NCI-H2029 treated with DMSO at 0.1 percent for 48 hours (cell line): ENCODE measurements at regions not wholly inside any gene's neighbourhood (a gene's known extent, or its start where the extent isn't known, plus 50 kb on each side); places are given as distances from the start of the nearest gene placed in this dataset.
"Not testable (repeated sequence)": the region's sequence is repeated elsewhere in the genome, so short reads cannot be mapped to it uniquely, and the experiment has no call there.

ENCODE experiments used
- DNase-seq: peaks from one replicate; lab custom pipeline; 2025; lab: John Stamatoyannopoulos, UW

DNA sequence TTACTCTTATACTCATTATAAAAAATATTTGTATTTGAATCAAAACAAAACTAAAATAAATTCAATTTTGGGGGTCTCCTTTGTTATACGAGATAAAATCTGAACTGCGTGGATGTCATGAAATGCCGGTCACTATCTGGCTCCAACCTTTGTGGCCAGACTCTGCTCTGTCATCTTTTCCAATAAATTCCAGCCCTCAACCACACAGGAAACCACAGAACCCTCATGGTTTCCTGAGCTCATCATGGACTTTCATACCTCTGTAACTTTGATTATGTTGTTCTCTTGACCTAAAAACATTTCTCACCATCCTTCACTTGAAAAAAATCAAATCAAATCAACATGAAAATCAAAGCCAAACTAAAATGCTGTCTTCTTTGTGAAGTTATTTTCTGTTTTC, 724.7 kb downstream of the METTL4 start:
- DNase-seq = no peak

- DNase-seq = no peak
Measured at GRCh38 chr18:1848716-1849115, 722.6 kb downstream of the METTL4 start.

DNA sequence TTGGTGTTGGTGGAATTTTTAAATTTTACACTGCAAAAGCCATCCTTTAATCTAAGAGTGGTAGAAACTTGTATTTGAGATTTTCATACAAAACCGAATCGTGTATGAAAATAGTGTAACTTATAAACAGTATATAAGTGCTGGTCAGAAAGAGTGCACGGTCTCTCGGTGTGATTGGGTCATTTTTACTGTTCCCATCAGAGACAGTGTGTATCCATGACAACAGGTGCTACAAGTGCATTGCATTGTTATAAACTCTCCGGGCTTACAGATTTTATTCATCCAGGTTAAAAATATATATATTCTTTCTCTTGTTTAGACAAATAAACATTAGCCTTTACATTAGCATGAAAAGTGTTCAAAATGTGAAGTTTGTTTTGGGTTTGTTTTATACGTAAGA, 721.9 kb downstream of the METTL4 start:
- no peak for DNase-seq

DNA sequence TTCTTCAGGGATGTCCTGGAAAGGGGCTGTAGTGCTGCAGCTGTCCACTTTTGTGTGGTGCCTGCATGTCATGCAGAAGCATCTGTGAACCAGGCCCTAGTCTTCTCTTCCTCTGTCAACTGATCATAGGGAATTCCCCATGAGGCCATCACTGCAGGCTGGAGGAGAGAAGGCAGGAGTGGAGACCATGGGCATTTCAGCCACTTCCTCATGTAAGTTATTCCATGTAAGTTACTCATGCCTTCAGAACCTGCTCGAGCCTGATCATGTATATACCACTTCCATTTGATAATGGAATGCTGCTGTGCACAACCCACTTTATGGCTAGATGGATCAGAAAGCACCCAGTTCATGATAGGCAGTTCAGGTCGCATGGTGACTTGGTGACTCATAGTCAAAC, 714.0 kb downstream of the METTL4 start:
- DNase-seq = not testable (repeated sequence)

- DNase-seq = no peak
Measured at GRCh38 chr18:1861473-1861872, 709.8 kb downstream of the METTL4 start.

DNA sequence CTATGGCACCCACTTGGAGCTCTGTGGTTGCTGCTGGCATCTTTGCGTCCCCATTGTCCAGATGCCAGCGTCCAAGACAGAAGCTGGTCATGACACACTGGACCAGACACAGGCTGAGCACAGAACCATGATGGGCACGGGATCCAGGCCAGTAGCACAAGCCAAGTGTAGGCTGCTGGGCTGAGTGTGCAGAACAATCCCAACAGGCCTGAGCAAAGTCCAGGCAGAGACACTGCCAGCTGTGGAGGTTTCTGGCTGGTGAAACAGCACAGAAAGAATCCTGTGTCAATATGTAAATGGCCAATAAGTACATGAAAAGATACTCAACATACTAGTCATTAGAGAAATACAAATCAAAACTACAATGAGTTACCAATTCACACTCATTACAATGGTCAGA, 705.4 kb downstream of the METTL4 start:
- no peak for DNase-seq

DNA sequence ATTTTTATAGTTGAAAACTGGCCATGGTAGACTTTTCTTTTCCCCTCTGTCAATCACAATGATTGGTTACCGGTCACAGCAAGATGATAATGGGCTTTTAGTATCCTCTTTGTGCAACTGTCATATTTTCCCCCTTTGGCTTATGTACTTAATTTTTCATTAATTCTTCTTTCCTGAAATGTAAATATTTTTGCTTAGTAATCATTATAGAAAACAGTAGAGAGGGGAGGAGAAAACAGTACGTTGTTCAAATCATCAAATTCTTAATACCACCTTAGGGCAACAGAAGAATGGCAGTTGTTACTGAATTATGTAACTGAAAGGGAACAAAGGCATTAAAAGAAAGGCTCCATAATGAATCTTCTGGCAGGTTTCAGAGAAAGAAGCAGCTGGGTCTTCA, 699.0 kb downstream of the METTL4 start:
- DNase-seq = no peak

DNA sequence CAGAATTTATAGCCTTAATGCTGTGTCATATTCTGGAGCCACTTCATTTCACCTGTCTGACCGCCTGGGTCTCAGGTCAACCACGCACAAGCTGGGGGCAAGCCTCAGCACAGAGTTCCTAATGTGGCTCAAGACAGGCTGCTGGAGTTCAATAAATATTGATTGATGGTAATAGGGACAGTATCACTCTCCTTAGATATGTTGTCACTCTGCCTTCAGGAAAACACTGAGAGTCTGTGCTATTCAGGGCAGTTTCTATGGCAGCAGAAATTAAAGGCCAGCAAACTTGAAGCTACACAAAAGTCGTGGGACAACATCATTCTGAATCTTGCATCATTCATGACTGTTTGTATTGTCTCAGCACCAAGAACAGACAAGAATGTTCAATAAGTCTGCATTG, 696.1 kb downstream of the METTL4 start:
- no peak for DNase-seq

GRCh38 chr18:1884623-1885022, 686.7 kb downstream of the METTL4 start:
- no peak for DNase-seq

GRCh38 chr18:1891641-1892040, 679.7 kb downstream of the METTL4 start:
- no peak for DNase-seq

DNA sequence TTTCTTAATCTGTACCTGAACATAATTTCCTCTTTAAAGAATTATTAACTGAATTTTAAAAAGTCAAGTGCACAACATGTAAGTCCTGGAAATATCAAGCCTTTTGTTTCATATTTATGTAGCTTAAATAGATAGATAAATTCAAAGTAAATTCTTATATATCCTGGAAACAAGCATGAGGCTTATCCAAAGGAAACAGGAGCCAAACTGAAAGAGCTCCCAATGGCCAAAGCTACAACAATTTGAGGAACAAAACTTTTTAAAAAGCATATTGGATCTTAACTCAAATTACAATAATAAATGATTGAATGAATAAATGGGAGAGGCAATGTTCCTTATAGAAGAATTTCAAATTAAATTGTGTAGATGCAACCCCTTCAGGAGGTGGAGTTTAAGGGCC, 679.1 kb downstream of the METTL4 start:
- DNase-seq = no peak

DNA sequence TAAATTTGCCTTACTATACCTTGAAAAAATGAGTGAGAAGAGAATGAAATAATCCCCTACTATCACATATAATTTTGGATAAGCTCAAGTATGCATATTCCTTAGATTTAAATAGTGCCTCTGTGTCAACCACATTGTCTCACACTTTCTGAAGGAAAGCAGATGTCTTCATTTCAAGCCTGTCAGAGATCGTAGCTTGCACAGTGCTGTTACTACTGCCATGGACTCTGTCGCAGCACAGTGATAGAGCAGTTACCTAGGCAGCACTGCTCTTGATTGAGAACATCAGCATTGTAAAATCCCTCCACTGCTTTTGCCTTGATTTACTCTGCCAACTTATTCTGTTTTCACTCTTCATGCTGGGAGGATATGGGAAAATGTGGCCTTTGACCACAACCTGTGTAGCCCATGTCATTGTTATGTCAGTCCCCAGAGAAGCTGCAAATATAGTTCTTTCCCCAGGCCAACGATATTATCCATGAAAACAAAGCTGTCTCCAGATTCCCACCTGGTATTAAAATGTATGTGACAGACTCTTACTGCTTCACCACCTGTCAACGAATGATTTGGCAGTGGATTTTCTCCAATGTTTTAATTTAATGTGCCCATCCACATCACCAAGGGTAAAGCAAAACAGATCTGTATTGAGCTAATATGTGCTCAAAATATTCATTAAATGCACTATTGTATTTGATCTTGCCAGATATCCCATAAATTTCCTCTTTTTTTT, 675.7 kb downstream of the METTL4 start:
- no peak for DNase-seq

GRCh38 chr18:1906421-1906820, 664.9 kb downstream of the METTL4 start:
- no peak for DNase-seq

GRCh38 chr18:1907470-1908206, 663.7 kb downstream of the METTL4 start:
- DNase-seq = no peak

DNA sequence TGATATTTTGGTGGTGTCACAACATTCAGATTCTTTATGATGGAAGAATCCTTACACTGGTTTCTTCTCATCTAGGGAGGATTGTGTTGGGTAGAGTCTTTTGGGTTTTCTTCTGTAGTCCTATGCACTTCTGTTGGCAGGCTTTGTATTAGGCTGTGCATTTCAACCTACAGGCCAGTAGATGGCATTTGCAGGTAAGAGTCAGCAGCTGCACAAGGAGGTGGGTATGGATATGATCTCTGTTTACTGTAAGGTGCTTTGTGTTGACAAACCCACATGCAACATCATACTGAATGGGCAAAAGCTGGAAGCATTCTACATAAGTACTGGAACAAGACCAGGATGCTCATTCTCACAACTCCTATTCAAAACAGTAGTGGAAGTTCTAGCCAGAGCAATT, 656.8 kb downstream of the METTL4 start:
- no peak for DNase-seq

DNA sequence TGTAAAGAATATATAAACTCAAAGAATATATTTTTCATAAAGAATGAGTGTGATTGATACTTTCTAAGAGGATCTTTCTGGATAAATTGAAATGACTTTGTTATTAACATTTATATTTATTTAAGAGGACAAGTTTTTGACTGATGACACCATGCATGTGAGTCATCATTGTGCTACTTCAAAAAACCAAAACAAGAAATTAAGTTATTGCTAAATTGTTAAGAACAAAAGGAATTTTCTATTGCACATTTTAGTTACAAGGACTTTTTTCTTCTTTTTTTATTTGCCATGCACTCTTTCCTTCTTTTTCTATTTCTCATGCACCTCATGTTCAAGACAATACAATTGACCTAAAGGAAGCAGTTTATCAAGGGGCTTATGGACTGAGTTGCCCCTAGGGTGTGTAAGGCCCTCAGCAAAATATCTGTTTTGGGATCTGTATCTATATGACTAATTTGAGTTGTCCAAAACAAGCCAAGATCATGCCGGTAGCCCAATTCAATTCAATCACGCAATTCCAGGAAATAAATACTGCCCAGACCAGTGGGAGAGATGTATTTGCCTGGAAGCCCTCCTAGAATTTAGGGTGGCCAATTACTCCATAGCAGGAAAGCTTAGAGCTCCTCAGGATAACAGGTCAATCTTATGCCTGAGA, 654.3 kb downstream of the METTL4 start:
- DNase-seq = no peak

- no peak for DNase-seq
Measured at GRCh38 chr18:1917569-1917968, 653.7 kb downstream of the METTL4 start.

DNA sequence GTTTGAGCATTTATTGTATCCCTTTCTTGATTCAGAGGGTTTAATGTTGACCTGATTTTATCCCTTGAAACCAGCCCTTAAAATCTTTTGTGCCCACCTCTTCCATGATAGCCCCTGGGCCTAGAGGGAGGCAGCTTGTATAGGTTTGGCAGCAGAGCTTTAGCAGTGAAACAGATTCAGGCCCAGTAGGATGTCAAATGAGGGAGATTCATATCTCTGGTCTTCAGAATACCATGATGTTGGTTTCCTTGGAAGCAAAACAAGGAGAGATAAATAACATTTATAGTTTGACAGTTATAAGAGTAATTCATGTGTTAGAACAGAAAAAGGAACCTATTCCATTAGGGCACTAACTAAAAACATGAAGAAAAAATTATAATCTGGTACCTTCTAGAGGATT, 649.2 kb downstream of the METTL4 start:
- no peak for DNase-seq

DNA sequence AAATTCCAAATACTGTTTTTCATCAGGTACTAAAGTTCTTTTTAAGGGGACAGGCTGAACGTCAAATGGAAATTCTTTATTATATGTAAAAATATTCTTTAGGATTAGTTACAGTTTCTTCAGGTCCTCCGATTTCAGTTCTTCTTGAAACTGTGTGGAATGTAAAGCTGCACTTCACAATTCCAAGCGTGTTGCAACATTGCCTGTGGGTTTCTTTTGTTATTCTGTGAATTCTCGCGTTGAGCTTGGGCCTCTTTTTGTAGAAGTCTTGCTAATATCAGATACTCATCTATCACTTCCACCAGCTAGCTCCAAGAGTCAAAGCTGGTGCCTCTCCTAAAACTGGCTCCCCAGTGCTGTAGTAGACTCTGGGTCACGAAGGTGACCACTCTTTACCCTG, 642.6 kb downstream of the METTL4 start:
- DNase-seq = no peak

GRCh38 chr18:1929720-1930119, 641.6 kb downstream of the METTL4 start:
- DNase-seq = no peak

DNA sequence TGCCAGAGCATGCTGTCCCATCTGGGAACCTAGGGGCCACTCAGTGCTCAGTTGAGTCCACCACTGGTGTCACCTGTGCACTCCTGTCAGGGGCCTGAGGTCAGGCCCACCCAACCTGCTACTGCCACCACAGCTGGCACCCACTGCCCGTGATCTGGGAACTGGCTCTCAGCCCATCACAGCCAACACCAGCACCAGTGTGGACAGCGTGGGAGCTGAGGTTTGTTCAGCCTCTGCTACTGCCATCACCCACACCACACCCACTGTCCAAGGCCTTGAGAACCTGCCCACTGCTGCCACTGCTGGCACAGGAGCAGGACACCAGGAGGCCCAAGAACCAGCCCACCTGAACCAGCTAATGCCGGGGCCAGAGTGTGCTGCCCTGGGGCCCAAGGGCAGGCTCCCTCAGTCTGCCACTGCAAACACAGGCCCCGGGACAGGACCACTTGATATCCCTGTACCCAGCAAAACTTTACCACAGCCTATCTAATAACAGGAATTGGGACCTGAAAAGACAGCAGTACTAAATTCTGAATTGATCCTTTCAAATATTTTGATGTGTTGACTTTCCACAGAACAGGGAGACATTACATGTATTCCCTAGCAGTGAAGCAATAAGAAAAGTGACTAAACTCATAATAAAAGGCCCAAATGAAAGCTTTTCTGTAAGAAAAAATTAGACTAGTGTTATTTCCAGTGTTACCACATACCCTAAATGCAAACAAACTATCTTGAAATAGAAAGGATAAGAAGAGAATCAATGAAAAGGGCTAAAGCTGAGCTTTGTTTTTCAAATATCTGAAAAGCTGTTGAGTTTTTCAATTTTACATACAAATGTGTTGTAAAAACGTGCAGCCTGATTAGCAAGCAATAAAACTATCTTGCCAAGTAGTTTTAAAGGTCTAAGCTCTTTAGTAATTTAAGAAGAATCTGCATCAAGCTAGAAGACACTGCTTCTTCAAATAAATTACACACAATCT, 640.7 kb downstream of the METTL4 start:
- no peak for DNase-seq

DNA sequence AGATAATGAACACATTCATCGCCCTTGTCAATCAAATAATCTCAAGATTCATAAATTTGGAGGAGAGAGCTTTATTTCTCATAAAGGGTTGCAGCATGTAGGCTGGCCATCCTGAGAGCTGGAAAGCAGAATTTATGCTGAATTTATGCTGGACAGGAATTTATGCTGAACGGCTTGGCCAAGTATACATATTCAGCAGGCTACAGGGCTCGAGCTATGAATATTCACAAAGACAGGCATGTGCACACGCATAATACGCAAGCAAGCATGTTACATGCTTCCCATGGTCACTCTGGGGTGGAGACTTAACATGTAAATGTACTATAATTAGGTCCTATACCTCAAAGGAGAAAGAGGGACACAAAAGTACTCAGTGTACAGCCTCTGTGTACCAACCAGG, 618.8 kb downstream of the METTL4 start:
- DNase-seq = no peak
